ENCODE measurements at regions not wholly inside any gene's neighbourhood (a gene's known extent, or its start where the extent isn't known, plus 50 kb on each side); places are given as distances from the start of the nearest gene placed in this dataset.

DNA sequence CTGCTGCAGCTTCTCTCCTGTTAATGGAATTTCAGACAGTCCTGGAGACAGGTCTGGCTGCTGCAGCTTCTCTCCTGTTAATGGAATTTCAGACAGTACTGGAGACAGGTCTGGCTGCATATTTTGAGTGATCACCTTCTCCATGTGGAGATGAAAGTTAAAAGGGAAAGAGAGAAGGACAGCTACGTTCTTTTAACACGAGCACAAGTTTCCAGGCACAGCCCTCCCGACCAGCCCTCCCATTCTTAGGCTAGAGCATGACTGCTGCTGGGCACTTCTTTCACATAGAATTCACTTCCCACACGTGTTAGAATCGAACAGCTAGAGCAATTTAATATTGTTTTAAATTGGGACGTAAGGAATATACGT is 133.3 kb upstream of the DMRT1 start:
- no peak for TF ChIP-seq CTCF (conservative IDR thresholded peaks at IDR 0.05; ENCODE audit: low read depth, low read length)
- TF ChIP-seq EZH2phosphoT487 (IDR thresholded peaks at IDR 0.05; ENCODE audit: borderline replicate concordance, low read length), result no peak
- no peak for TF ChIP-seq EZH2 (IDR thresholded peaks at IDR 0.05; ENCODE audit: low read length, unreplicated experiment)
